GM23338 (cell line): ENCODE measurements at regions not wholly inside any gene's neighbourhood (a gene's known extent, or its start where the extent isn't known, plus 50 kb on each side); places are given as distances from the start of the nearest gene placed in this dataset.

Source experiments
- ATAC-seq: fragments of 200-7000 bp; cut with Tn5 transposase; 3 replicates; pipeline ENCODE4 v1.9.1; 2020
- DNase-seq: peaks from one replicate; pipeline ENCODE4 v3.0.0-alpha.2; 2015; ENCODE audit warnings: low spot score
- H2AFZ ChIP-seq: fragments of 200-600 bp; sonication (generic); 2 replicates; pipeline ENCODE4 v1.8.0; 2016; ENCODE audit warnings: antibody characterized with exemption, mild to moderate bottlenecking, moderate library complexity
- H3F3A ChIP-seq: fragments of 200-600 bp; sonication (generic); replicated peaks from 2 replicates; pipeline ENCODE4 v1.8.0; 2017; ENCODE audit warnings: antibody characterized with exemption, mixed run types, low read depth
- H3K27ac ChIP-seq: fragments of 200-600 bp; sonication (generic); 2 replicates; pipeline ENCODE4 v1.6.1; 2016; ENCODE audit warnings: low read depth
- H3K27me3 ChIP-seq: fragments of 200-600 bp; sonication (generic); 2 replicates; pipeline ENCODE4 v1.8.0; 2016; ENCODE audit warnings: mild to moderate bottlenecking, mixed run types, moderate library complexity; ENCODE audit not compliant: insufficient read depth
- H3K36me3 ChIP-seq: fragments of 200-600 bp; sonication (generic); 2 replicates; pipeline ENCODE4 v1.8.0; 2016; ENCODE audit warnings: mild to moderate bottlenecking; ENCODE audit not compliant: insufficient read depth
- H3K4me1 ChIP-seq: fragments of 200-600 bp; sonication (generic); 2 replicates; pipeline ENCODE4 v1.8.0; 2016; ENCODE audit warnings: mild to moderate bottlenecking, moderate library complexity; ENCODE audit not compliant: insufficient read depth
- H3K4me2 ChIP-seq: fragments of 200-600 bp; sonication (generic); 2 replicates; pipeline ENCODE4 v1.7.1; 2017; ENCODE audit warnings: mixed run types
- H3K4me3 ChIP-seq: fragments of 200-600 bp; sonication (generic); 2 replicates; pipeline ENCODE4 v1.6.1; 2016; ENCODE audit warnings: mixed run types
- H3K79me2 ChIP-seq: fragments of 200-600 bp; sonication (generic); replicated peaks from 2 replicates; pipeline ENCODE4 v1.8.0; 2017; ENCODE audit warnings: mild to moderate bottlenecking; ENCODE audit not compliant: insufficient read depth
- H3K9me2 ChIP-seq: fragments of 200-600 bp; sonication (generic); 2 replicates; pipeline ENCODE4 v1.8.0; 2017; ENCODE audit not compliant: insufficient read depth
- H4K20me1 ChIP-seq: fragments of 200-600 bp; sonication (generic); replicated peaks from 2 replicates; pipeline ENCODE4 v1.8.0; 2017; ENCODE audit warnings: mild to moderate bottlenecking; ENCODE audit not compliant: insufficient read depth
- H3K27ac Mint-ChIP-seq: 2 replicates; pipeline ENCODE4 v1.8.0; 2020; ENCODE audit warnings: inconsistent platforms, mild to moderate bottlenecking, moderate library complexity, mixed read lengths
- H3K27me3 Mint-ChIP-seq: 3 replicates; pipeline ENCODE4 v1.8.0; 2022; ENCODE audit warnings: low read depth, mild to moderate bottlenecking, moderate library complexity, mixed read lengths, inconsistent platforms; ENCODE audit not compliant: insufficient read depth, poor library complexity
- H3K36me3 Mint-ChIP-seq: 3 replicates; pipeline ENCODE4 v1.8.0; 2021; ENCODE audit warnings: low read depth, mild to moderate bottlenecking, inconsistent platforms, moderate library complexity, mixed read lengths
- H3K4me1 Mint-ChIP-seq: 3 replicates; pipeline ENCODE4 v1.8.0; 2020; ENCODE audit warnings: mild to moderate bottlenecking, inconsistent platforms, mixed read lengths
- H3K4me3 Mint-ChIP-seq: 3 replicates; pipeline ENCODE4 v1.8.0; 2021; ENCODE audit warnings: moderate library complexity, mild to moderate bottlenecking, inconsistent platforms, mixed read lengths
- H3K9me3 Mint-ChIP-seq: 3 replicates; pipeline ENCODE4 v1.8.0; 2020; ENCODE audit warnings: moderate library complexity, mild to moderate bottlenecking, inconsistent platforms, mixed read lengths
- CREB1 ChIP-seq: fragments of 250-450 bp; sonication (Bioruptor Pico); IDR thresholded peaks from 2 replicates; pipeline ENCODE4 v1.5.0; 2020; ENCODE audit warnings: low read depth, mild to moderate bottlenecking, moderate library complexity
- ETS1 ChIP-seq: IDR thresholded peaks from 2 replicates; pipeline ENCODE4 v1.6.1; 2016; ENCODE audit warnings: antibody characterized with exemption
- NANOG ChIP-seq: IDR thresholded peaks from 2 replicates; pipeline ENCODE4 v1.6.1; 2016; ENCODE audit warnings: antibody characterized with exemption, borderline replicate concordance
- REST ChIP-seq: IDR thresholded peaks from one replicate; pipeline ENCODE4 v1.6.1; 2018; ENCODE audit warnings: antibody characterized with exemption; ENCODE audit not compliant: unreplicated experiment
- STAT1 ChIP-seq: IDR thresholded peaks from one replicate; pipeline ENCODE4 v1.6.1; 2016; ENCODE audit warnings: antibody characterized with exemption; ENCODE audit not compliant: unreplicated experiment
- ZNF114 ChIP-seq: fragments of 250-450 bp; sonication (Bioruptor Pico); IDR thresholded peaks from 2 replicates; pipeline ENCODE4 v1.5.0; 2020; ENCODE audit warnings: mild to moderate bottlenecking, moderate library complexity
- ZNF331 ChIP-seq: fragments of 250-450 bp; sonication (Bioruptor Pico); IDR thresholded peaks from 2 replicates; pipeline ENCODE4 v1.5.0; 2020; ENCODE audit warnings: low read depth, mild to moderate bottlenecking, moderate library complexity
- ZNF462 ChIP-seq: fragments of 250-450 bp; sonication (Bioruptor Pico); IDR thresholded peaks from 2 replicates; pipeline ENCODE4 v1.5.0; 2020; ENCODE audit warnings: mild to moderate bottlenecking, moderate library complexity
- TF ChIP-seq, protein P1 (sequence below), 2 experiments: fragments of 200-600 bp in 1 of 2; sonication (generic) in 1 of 2; conservative IDR thresholded peaks; 2 replicates each; pipeline versions ENCODE4 v1.5.1 to v1.6.1; 2016 to 2017; ENCODE audit warnings: antibody characterized with exemption in 2 of 2, low read depth in 2 of 2, mild to moderate bottlenecking in 2 of 2, moderate library complexity in 1 of 2

DNA sequence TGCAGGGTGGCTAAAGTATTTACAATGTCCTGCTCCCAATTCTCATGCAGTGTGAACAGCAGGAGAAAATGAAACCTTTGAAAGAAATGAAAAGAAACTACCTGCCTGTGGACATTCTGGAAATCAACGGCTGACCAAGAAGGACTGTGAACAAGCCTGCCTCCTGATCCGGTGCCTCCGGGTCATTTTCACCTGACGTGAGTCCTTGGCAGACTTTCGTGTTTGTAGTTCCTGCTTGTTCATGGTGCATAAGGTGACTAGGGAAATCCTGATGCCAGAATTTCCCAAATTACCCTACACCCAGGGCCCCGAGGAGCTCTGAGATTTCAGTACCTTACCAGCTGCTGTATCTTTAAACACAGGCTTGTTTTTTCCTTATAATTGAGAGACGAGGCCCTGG, 317.5 kb downstream of the TLE1 start (continued):
- no peak for TF ChIP-seq ETS1

DNA sequence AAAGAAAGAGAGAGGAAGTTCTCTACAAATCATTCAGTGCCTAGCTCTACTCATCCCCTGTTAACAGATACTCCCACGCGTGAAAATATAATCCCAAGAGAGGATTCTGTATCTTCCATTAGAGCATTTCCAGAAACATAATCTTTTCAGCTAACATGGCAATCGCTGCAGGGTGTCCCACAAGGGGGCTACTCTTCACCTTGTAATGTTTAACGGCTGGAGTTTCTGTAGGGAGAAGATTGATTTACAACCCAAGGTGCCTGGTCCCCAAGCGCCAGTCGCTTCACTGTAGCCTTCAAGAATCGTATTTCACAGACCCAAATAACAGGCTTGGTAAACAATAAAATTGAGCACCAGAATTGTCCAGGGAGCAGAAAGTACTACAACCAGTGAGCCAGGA, 318.7 kb downstream of the TLE1 start:
- H3K27ac Mint-ChIP-seq, result no peak overlapping the region
- H3K36me3 Mint-ChIP-seq, result peaks cover 5% of the 10 kb centered on the region; the same call in 1 of the 3 replicates
- Histone ChIP-seq H2AFZ (peak overlapping the region; percentile 69; the same call in 1 of the 2 replicates), H3K4me2 (no peak overlapping the region), H3K79me2 (no peaks in the 10 kb centered on the region), H3K4me3 (no peak overlapping the region), H3F3A (no peaks in the 10 kb centered on the region), H3K27me3 (no peaks in the 10 kb centered on the region), H3K27ac (no peak overlapping the region), H3K36me3 (no peaks in the 10 kb centered on the region), H3K4me1 (no peaks in the 10 kb centered on the region), H4K20me1 (no peaks in the 10 kb centered on the region), H3K9me2 (no peaks in the 10 kb centered on the region; the same call in 1 of the 2 replicates)
- TF ChIP-seq ZNF114 (CRISPR knock-in tag), result no peak
- no peak for TF ChIP-seq REST
- TF ChIP-seq NANOG, result no peak
- TF ChIP-seq CREB1, result no peak
- TF ChIP-seq STAT1, result no peak
- TF ChIP-seq ZNF462, result no peak
- no peak for TF ChIP-seq ETS1
- TF ChIP-seq, protein P1, sequence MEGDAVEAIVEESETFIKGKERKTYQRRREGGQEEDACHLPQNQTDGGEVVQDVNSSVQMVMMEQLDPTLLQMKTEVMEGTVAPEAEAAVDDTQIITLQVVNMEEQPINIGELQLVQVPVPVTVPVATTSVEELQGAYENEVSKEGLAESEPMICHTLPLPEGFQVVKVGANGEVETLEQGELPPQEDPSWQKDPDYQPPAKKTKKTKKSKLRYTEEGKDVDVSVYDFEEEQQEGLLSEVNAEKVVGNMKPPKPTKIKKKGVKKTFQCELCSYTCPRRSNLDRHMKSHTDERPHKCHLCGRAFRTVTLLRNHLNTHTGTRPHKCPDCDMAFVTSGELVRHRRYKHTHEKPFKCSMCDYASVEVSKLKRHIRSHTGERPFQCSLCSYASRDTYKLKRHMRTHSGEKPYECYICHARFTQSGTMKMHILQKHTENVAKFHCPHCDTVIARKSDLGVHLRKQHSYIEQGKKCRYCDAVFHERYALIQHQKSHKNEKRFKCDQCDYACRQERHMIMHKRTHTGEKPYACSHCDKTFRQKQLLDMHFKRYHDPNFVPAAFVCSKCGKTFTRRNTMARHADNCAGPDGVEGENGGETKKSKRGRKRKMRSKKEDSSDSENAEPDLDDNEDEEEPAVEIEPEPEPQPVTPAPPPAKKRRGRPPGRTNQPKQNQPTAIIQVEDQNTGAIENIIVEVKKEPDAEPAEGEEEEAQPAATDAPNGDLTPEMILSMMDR (conservative IDR thresholded peaks at IDR 0.05; ENCODE audit: low read depth in 2 of 2), result peak in 1 of 2 experiments; percentile 17; a peak in 1 of 4 replicates
- TF ChIP-seq ZNF331 (CRISPR knock-in tag), result no peak
- peaks cover 15% of the 10 kb centered on the region for H3K4me1 Mint-ChIP-seq
- no peak overlapping the region for H3K4me3 Mint-ChIP-seq
- DNase-seq, result no peak
- H3K9me3 Mint-ChIP-seq, result peaks cover 17% of the 10 kb centered on the region
- H3K27me3 Mint-ChIP-seq, result no peaks in the 10 kb centered on the region
- no peak for ATAC-seq
